ENCODE measurements at regions not wholly inside any gene's neighbourhood (a gene's known extent, or its start where the extent isn't known, plus 50 kb on each side); places are given as distances from the start of the nearest gene placed in this dataset.

DNA sequence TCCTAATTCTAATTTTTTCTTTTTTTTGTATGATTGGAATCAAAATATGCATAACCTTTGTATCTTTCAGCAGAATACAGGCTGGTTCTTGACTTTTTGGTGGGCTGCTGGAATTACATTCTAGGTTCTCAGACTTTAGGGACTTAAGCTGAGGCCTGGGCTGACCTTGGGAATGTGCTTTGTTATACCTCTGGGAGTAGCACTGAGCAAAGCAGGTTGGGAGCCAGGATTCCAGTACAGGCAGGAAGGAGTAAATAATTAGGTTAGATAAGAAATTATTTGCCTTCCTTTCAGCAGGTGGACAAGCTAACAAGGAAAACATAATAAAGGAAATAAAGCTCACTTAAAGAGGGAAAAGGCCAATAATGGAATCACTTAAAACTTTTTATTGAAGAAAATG is 49.9 kb upstream of the SLC4A4 start:
- TF ChIP-seq YY1 (IDR thresholded peaks at IDR 0.05; ENCODE audit: low read depth) (no peak), CREB1 (IDR thresholded peaks at IDR 0.05; ENCODE audit: low read depth) (no peak), EP300 (IDR thresholded peaks at IDR 0.05; ENCODE audit: borderline replicate concordance) (no peak), FOXM1 (IDR thresholded peaks at IDR 0.05; ENCODE audit: borderline replicate concordance, low read depth) (no peak), EGR1 (IDR thresholded peaks at IDR 0.05) (no peak), NFIC (IDR thresholded peaks at IDR 0.05) (no peak), TAF1 (IDR thresholded peaks at IDR 0.05; ENCODE audit: low read depth) (no peak), CEBPB (IDR thresholded peaks at IDR 0.05) (no peak), ZBTB7A (IDR thresholded peaks at IDR 0.05; ENCODE audit: low read depth) (no peak)
- TF ChIP-seq, protein P1, sequence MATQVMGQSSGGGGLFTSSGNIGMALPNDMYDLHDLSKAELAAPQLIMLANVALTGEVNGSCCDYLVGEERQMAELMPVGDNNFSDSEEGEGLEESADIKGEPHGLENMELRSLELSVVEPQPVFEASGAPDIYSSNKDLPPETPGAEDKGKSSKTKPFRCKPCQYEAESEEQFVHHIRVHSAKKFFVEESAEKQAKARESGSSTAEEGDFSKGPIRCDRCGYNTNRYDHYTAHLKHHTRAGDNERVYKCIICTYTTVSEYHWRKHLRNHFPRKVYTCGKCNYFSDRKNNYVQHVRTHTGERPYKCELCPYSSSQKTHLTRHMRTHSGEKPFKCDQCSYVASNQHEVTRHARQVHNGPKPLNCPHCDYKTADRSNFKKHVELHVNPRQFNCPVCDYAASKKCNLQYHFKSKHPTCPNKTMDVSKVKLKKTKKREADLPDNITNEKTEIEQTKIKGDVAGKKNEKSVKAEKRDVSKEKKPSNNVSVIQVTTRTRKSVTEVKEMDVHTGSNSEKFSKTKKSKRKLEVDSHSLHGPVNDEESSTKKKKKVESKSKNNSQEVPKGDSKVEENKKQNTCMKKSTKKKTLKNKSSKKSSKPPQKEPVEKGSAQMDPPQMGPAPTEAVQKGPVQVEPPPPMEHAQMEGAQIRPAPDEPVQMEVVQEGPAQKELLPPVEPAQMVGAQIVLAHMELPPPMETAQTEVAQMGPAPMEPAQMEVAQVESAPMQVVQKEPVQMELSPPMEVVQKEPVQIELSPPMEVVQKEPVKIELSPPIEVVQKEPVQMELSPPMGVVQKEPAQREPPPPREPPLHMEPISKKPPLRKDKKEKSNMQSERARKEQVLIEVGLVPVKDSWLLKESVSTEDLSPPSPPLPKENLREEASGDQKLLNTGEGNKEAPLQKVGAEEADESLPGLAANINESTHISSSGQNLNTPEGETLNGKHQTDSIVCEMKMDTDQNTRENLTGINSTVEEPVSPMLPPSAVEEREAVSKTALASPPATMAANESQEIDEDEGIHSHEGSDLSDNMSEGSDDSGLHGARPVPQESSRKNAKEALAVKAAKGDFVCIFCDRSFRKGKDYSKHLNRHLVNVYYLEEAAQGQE (IDR thresholded peaks at IDR 0.05; ENCODE audit: low read depth) = no peak
- TF ChIP-seq, protein P2, sequence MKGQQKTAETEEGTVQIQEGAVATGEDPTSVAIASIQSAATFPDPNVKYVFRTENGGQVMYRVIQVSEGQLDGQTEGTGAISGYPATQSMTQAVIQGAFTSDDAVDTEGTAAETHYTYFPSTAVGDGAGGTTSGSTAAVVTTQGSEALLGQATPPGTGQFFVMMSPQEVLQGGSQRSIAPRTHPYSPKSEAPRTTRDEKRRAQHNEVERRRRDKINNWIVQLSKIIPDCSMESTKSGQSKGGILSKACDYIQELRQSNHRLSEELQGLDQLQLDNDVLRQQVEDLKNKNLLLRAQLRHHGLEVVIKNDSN (IDR thresholded peaks at IDR 0.05) = no peak
